ENCODE measurements at regions not wholly inside any gene's neighbourhood (a gene's known extent, or its start where the extent isn't known, plus 50 kb on each side); places are given as distances from the start of the nearest gene placed in this dataset.

DNA sequence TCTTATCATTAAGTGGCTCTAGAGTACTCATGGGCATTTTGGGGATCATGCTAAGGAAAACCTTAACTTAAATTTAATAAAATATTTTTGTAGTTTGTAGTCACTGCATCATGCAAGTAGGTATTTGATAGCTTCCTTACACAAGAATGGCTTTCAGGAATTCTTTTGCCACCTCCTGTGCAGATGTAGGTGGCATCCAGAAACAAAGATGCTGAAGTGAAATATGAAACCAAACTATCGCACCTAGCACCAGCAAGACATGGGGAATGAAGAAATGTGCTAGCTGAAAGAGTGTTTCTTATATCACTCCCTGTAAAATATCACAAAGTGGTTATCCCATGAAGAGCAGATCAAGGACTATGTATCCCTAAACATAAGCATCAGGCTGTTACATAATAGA is 924.5 kb upstream of the PRR20A start:
- no peak overlapping the region for H3K4ac ChIP-seq (replicated peaks; ENCODE audit: insufficient read length, low read depth, low read length)
- H2BK5ac ChIP-seq (ENCODE audit: low read depth, low read length): no peak overlapping the region
- FAIRE-seq (no peak), DNase-seq (ENCODE audit: low read depth in 1 of 2, low spot score in 2 of 2) (no peak)
- H4K20me1 ChIP-seq (replicated peaks in 1 of 2; ENCODE audit: control insufficient read depth in 1 of 2, insufficient read depth in 2 of 2, low read length in 2 of 2): no peaks in the 10 kb centered on the region
- 77% methylated on average over 1 of the region's 1 CpG; no CpG with 5 or more reads in 1 of the 2 experiments for WGBS, 2 experiments (ENCODE audit: extremely low coverage in 1 of 2, insufficient coverage in 1 of 2, insufficient read length in 1 of 2, insufficient replicate concordance in 2 of 2, low coverage in 1 of 2, low lambda C conversion rate in 2 of 2, missing lambda C conversion rate in 1 of 2)
- ChIA-PET POLR2A (ENCODE audit: partially characterized antibody) (no interaction called here), CTCF (ENCODE audit: partially characterized antibody) (no interaction called here)
- H4K5ac ChIP-seq (ENCODE audit: insufficient read length, low read depth, low read length): no peak overlapping the region
- H3K14ac ChIP-seq (ENCODE audit: insufficient read length): no peak overlapping the region
- H4K8ac ChIP-seq (ENCODE audit: extremely low read depth, insufficient read depth, low read length): no peak overlapping the region
- H3K27ac ChIP-seq (ENCODE audit: low read depth, low read length): no peak overlapping the region
- no peak overlapping the region for H2BK12ac ChIP-seq (ENCODE audit: low read depth, low read length)
- H3K4me1 ChIP-seq (replicated peaks in 1 of 4; ENCODE audit: control insufficient read depth in 3 of 4, insufficient read depth in 4 of 4, low read length in 3 of 4): peaks cover 0 to 5% (median 1%) of the 10 kb centered on the region in 4 experiments; a peak in 2 of 7 replicates
- no peak overlapping the region for H3K56ac ChIP-seq (replicated peaks; ENCODE audit: insufficient read length, low read depth, low read length)
- H2BK15ac ChIP-seq (ENCODE audit: low read length): no peak overlapping the region
- no peak overlapping the region for H3K18ac ChIP-seq (ENCODE audit: extremely low read depth, low read length)
- H2AK5ac ChIP-seq (ENCODE audit: low read depth, low read length): no peak overlapping the region
- no peak overlapping the region for H3K4me3 ChIP-seq (ENCODE audit: extremely low read depth in 1 of 4, insufficient read depth in 2 of 4, low read depth in 3 of 4, low read length in 4 of 4)
- H3K23me2 ChIP-seq (ENCODE audit: low read depth, low read length): no peaks in the 10 kb centered on the region
- no peak for TF ChIP-seq TAF7 (optimal IDR thresholded peaks at IDR 0.05; ENCODE audit: borderline replicate concordance, low read depth, low read length)
- TF ChIP-seq HDAC2 (IDR thresholded peaks at IDR 0.05; ENCODE audit: borderline replicate concordance in 1 of 2, low read depth in 2 of 2, low read length in 2 of 2): no peak
- TF ChIP-seq SIN3A (conservative IDR thresholded peaks at IDR 0.05 in 1 of 2, IDR thresholded peaks at IDR 0.05 in 1 of 2; ENCODE audit: low read depth in 1 of 2, low read length in 2 of 2): no peak
- no peak for TF ChIP-seq RFX5 (IDR thresholded peaks at IDR 0.05; ENCODE audit: borderline replicate concordance, low read depth, low read length)
- no peak for TF ChIP-seq YY1 (IDR thresholded peaks at IDR 0.05; ENCODE audit: low read depth, low read length)
- TF ChIP-seq CHD1 (IDR thresholded peaks at IDR 0.05; ENCODE audit: low read depth, low read length): no peak
- H4K91ac ChIP-seq (replicated peaks; ENCODE audit: insufficient read length, low read length): no peak overlapping the region
- no peaks in the 10 kb centered on the region for H3K27me3 ChIP-seq (replicated peaks in 1 of 4; ENCODE audit: control insufficient read depth in 3 of 4, extremely low read depth in 1 of 4, insufficient read depth in 3 of 4, low read length in 3 of 4)
- no peak overlapping the region for H2BK20ac ChIP-seq (ENCODE audit: low read length)
- no peak overlapping the region for H2BK120ac ChIP-seq (replicated peaks; ENCODE audit: low read depth, low read length)
- H3K9ac ChIP-seq (replicated peaks in 1 of 4; ENCODE audit: extremely low read depth in 1 of 4, low read depth in 3 of 4, low read length in 3 of 4): no peak overlapping the region
- no peaks in the 10 kb centered on the region for H3K79me2 ChIP-seq (ENCODE audit: control insufficient read depth in 1 of 2, insufficient read depth in 2 of 2, low read length in 2 of 2)
- no peak overlapping the region; a peak in 1 of 4 replicates for H3K4me2 ChIP-seq (ENCODE audit: insufficient read depth in 1 of 2, low read depth in 2 of 2, low read length in 2 of 2)
- H3K23ac ChIP-seq (ENCODE audit: insufficient read length): no peak overlapping the region
- H3K36me3 ChIP-seq (ENCODE audit: control insufficient read depth in 2 of 4, insufficient read depth in 4 of 4, low read length in 3 of 4): 0 out of 8 replicates have a peak, but pooled peaks cover 0 to 2% (median 0%) of the 10 kb centered on the region in 4 experiments
- no peak overlapping the region for H2AFZ ChIP-seq (ENCODE audit: low read length)
- 0 out of 4 replicates have a peak, but pooled peaks cover 0 to 2% of the 10 kb centered on the region in 2 experiments for H3K9me3 ChIP-seq (ENCODE audit: insufficient read depth in 2 of 2, low read depth in 1 of 2, low read length in 1 of 2)
- no peaks in the 10 kb centered on the region for H3K79me1 ChIP-seq (ENCODE audit: low read depth, low read length)

Measured in H1 (cell line).